ENCODE measurements at regions not wholly inside any gene's neighbourhood (a gene's known extent, or its start where the extent isn't known, plus 50 kb on each side); places are given as distances from the start of the nearest gene placed in this dataset.

GRCh38 chr5:74112372-74113195 is 486.6 kb downstream of the ARHGEF28 start:
- no peak overlapping the region for H3K4me3 ChIP-seq (ENCODE audit: control insufficient read depth, low read depth, low read length)
- no peak for DNase-seq (ENCODE audit: low read depth)
- no peak for TF ChIP-seq CTCF (IDR thresholded peaks at IDR 0.05; ENCODE audit: control insufficient read depth, insufficient read depth, low read depth, low read length, missing control alignments)

GRCh38 chr5:74111764-74112163 is 485.8 kb downstream of the ARHGEF28 start:
- TF ChIP-seq CTCF (IDR thresholded peaks at IDR 0.05; ENCODE audit: control insufficient read depth, insufficient read depth, low read depth, low read length, missing control alignments), result no peak
- DNase-seq (ENCODE audit: low read depth), result no peak

GRCh38 chr5:74109344-74109743 is 483.3 kb downstream of the ARHGEF28 start:
- DNase-seq (ENCODE audit: low read depth), result no peak
- no peak overlapping the region for H3K4me3 ChIP-seq (ENCODE audit: control insufficient read depth, low read depth, low read length)
- TF ChIP-seq CTCF (IDR thresholded peaks at IDR 0.05; ENCODE audit: control insufficient read depth, insufficient read depth, low read depth, low read length, missing control alignments), result no peak

More at GRCh38 chr5:74111764-74112163, 485.8 kb downstream of the ARHGEF28 start:
- H3K4me3 ChIP-seq (ENCODE audit: control insufficient read depth, low read depth, low read length), result no peak overlapping the region

GRCh38 chr5:74107899-74108298 is 481.9 kb downstream of the ARHGEF28 start:
- no peak for TF ChIP-seq CTCF (IDR thresholded peaks at IDR 0.05; ENCODE audit: control insufficient read depth, insufficient read depth, low read depth, low read length, missing control alignments)
- no peak for DNase-seq (ENCODE audit: low read depth)
- no peak overlapping the region for H3K4me3 ChIP-seq (ENCODE audit: control insufficient read depth, low read depth, low read length)

- DNase-seq (ENCODE audit: low read depth), result no peak
- no peak overlapping the region for H3K4me3 ChIP-seq (ENCODE audit: control insufficient read depth, low read depth, low read length)
- no peak for TF ChIP-seq CTCF (IDR thresholded peaks at IDR 0.05; ENCODE audit: control insufficient read depth, insufficient read depth, low read depth, low read length, missing control alignments)
These were observed 479.3 kb downstream of the ARHGEF28 start for GRCh38 chr5:74105126-74105780.

- H3K4me3 ChIP-seq (ENCODE audit: control insufficient read depth, low read depth, low read length), result no peak overlapping the region
- no peak for TF ChIP-seq CTCF (IDR thresholded peaks at IDR 0.05; ENCODE audit: control insufficient read depth, insufficient read depth, low read depth, low read length, missing control alignments)
- DNase-seq (ENCODE audit: low read depth), result no peak
These were observed 477.4 kb downstream of the ARHGEF28 start for GRCh38 chr5:74103131-74104023.
